ENCODE measurements at regions not wholly inside any gene's neighbourhood (a gene's known extent, or its start where the extent isn't known, plus 50 kb on each side); places are given as distances from the start of the nearest gene placed in this dataset.

- TF ChIP-seq CTCF (IDR thresholded peaks at IDR 0.05; ENCODE audit: low read length) = no peak
- no peak for TF ChIP-seq EZH2 (IDR thresholded peaks at IDR 0.05; ENCODE audit: borderline replicate concordance, low read length)
Measured at GRCh38 chr3:68055215-68055614, 400.8 kb upstream of the SUCLG2 start.

All from OCI-LY1 (cell line).